ENCODE measurements at regions not wholly inside any gene's neighbourhood (a gene's known extent, or its start where the extent isn't known, plus 50 kb on each side); places are given as distances from the start of the nearest gene placed in this dataset.

DNA sequence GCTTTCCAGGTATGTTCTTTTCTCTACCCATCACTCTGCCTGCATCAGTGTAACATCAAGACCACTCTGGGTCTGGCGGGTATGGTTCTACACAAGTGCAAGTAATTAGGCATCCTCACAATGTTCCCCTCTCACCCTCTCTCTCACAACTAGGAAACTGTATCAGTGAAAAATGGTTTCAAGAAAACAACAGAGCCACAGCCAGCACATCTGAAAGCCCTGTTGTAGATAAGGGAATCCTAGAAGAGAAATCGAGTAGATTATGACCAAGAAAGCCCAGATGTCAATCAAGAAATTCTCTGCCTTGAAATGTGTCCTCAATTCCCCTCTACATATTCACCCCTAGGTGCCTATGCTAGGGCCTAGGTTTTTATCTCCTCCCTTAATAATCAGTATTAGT is 281.3 kb upstream of the ANKRD50 start (continued):
- no peak for TF ChIP-seq POLR2A (IDR thresholded peaks at IDR 0.05; ENCODE audit: control extremely low read depth in 1 of 2, low read depth in 2 of 2, low read length in 2 of 2)
- no peak for TF ChIP-seq GTF2F1 (IDR thresholded peaks at IDR 0.05; ENCODE audit: borderline replicate concordance, low read depth, low read length)
- TF ChIP-seq, protein P1, sequence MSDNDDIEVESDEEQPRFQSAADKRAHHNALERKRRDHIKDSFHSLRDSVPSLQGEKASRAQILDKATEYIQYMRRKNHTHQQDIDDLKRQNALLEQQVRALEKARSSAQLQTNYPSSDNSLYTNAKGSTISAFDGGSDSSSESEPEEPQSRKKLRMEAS (IDR thresholded peaks at IDR 0.05) = no peak
- no peak for TF ChIP-seq JUND (IDR thresholded peaks at IDR 0.05; ENCODE audit: low read length)

All from H1 (cell line).